ENCODE measurements at regions not wholly inside any gene's neighbourhood (a gene's known extent, or its start where the extent isn't known, plus 50 kb on each side); places are given as distances from the start of the nearest gene placed in this dataset.
A peak's percentile ranks its signal among the peaks of the same experiment; 100 is the strongest.

DNA sequence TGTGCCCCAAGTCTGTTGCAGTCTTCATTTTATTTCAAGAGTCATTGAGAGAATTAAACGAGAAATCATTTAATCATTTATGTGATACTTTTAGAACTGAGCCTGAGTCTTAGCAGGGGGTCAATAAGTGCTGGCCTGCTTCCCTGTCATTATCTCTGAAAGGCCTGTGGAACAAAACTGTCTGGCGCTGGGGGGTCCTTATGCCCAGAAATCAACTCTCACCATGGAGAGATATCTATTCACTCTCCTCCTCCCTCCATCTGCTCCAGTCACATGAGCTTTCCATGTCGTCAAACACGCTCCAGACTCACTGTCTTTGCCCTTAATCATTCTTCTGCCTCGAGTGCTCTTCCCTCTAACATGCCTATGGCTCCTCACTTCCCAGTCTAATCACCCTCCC is 136.8 kb downstream of the ESM1 start:
- DNase-seq, result no peak

GRCh38 chr5:54845567-54845941 is 139.8 kb downstream of the ESM1 start:
- no peak for DNase-seq

DNA sequence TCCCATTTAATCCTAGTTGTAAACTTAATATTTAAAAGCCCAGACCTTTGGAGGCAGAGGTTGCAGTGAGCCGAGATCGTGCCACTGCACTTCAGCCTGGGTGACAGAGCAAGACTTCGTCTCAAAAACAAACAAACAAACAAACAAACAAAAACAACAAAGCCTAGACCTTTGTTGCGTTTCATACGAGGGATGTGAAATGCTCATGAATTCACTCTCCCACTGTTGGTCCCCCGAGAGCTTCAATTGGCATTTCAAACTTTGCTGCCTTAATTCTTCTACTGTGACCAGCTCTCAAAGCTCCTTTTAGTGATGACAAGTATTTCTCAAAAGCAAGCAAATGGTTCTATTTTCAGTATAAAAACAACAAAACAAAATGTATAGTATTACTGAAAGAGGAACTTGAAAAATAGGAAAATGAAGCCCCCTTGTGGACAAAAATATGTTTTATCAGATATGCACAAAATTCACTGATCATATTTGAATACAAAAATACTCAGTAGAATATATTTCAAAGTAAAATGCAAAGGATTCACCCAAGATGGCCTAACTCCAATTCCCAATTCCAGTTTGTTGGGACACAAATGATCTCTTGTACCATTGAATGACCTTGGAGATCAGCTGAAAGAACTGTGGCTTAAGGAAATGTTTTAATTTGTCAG is 140.4 kb downstream of the ESM1 start:
- DNase-seq, result peak; percentile 66 to 75

DNA sequence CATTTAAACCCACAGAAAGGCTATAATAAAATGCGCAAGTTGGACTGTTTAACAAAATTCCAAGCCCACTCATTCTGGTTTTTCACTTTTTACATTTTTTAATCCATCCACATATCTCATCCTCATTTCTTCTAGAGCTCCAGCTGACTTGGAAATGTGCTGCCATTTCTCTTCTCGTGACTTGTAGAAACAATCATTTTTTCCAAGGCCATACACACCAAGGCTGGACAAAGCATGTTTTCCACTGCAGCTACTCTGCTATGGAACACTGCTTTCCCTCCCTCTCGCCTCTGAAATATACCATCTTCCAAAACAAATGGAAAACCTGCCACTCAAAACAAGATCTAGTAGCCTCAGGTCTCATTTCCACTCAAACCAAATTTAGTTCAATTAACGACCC is 141.1 kb downstream of the ESM1 start:
- no peak for DNase-seq

- no peak for DNase-seq
These were observed 143.9 kb downstream of the ESM1 start for GRCh38 chr5:54841481-54841880.

DNA sequence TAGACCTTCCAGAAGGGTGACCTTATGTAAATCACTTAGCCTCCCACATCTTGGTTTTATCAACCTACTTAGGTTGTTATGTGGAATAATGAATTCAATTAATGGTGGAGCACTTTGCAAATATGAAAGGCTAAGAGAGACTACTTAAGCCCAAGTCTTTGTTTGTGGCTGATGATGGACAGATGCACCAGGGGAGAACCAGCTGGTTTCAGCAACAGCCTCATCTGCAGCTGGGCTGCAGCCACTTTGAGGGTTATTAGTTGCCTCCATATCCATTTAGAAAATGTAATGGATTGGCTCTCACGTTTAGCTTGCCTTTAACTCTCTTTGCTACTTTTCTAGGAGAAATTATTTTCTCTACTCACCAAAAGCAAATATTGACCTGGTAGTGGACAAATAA is 146.6 kb downstream of the ESM1 start:
- DNase-seq, result no peak

GRCh38 chr5:54837981-54838380 is 147.4 kb downstream of the ESM1 start:
- no peak for DNase-seq

- no peak for DNase-seq
These were observed 148.3 kb downstream of the ESM1 start for GRCh38 chr5:54837093-54837492.

- DNase-seq, result no peak
These were observed 149.7 kb downstream of the ESM1 start for GRCh38 chr5:54835647-54836046.

- no peak for DNase-seq
These were observed 151.1 kb downstream of the ESM1 start for GRCh38 chr5:54834121-54834842.

DNA sequence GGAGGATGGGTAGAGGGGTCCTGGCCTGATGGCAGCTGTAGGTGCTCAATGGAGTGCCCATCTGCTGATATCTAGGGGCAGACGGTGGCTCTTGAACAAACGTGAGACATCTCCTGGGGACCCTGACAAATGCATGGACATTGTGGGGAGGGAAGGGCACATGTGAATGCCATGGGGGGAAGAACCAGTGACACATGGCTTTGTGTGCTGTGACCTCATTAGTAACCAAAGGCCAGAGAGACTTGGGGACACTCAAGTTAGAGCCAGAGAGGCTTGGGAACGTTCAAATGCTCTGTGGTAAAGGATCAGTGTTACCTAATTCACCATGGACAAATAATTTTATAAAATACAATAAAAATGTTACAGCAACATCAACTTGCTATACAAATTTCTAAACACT is 151.8 kb downstream of the ESM1 start:
- no peak for DNase-seq

DNA sequence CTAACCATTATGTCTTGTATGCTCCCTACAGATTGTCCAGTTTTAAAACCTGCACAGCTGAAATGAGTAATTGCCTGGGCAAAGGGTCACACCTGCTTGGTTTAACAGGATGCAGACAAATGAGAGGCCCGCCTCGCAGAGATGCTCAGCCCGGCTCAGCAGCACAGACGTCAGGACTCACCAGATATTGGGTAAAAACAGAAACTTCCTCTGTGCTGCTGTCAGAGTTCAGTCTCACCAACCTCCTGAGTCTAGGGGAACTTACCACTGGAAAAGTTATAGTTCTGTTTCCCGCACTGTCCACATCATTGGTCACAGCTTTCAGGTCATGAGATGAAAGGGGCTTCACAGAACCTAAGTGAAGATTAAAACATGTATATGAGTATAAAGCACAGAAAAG is 152.5 kb downstream of the ESM1 start:
- no peak for DNase-seq

DNA sequence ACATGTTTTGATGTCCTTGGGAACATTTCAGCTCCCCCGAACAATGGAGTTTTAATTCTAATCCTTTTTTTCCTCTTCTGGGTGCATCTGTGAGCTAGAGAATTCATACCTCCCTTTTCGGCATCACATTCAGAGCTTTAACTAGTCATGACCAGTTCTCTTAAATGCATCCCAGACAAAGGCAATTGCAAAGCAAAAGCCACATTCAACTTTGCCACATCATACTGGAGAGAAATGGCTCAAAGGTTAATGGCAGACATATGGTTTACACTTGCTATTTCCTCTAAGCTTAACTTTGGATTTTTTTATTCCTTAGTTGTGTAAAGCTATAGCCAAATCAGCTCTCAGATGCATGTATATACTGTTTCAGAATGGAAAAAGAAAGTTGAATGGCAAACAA is 153.3 kb downstream of the ESM1 start:
- DNase-seq, result no peak

GRCh38 chr5:54831233-54831632 is 154.2 kb downstream of the ESM1 start:
- no peak for DNase-seq

DNA sequence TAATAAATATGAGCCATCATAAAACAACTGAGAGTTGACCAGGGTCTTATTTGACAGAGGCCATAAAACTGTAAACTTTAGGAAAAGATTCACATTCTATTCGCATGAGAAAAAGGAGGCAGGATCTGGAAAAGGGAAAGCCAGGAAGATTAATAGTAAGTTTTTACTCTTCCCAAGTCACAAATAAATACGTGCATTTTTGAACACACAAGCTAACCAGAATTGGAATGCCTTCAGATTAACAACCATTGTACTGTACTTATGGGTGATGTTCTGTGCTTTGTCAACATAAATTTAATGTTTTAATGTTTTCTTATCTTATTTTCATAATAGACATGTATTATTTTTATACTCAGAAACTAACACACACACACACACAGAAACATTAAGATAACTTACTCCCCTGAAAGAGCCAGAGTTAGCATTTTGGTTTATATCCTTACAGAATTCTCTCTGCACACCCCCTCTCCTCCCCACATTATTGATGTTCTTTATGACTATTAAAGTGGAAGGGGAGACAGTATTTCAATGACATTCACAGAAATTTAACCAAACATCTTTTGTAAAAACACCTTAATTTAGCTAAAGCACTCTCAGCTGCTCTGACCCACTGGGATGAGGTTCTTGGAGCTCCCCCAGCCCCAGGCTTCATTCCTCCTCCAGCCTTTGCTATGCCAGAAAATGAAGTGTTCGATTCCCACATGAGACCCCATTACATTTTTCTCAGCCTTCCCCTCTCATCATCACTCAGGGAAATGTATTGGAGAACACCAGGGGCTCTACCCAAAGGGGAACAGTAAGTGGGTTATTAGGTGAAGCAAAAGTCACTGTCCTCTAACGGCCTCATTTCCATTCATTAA is 155.5 kb downstream of the ESM1 start:
- no peak for DNase-seq

GRCh38 chr5:54829102-54829501 is 156.3 kb downstream of the ESM1 start:
- no peak for DNase-seq

DNA sequence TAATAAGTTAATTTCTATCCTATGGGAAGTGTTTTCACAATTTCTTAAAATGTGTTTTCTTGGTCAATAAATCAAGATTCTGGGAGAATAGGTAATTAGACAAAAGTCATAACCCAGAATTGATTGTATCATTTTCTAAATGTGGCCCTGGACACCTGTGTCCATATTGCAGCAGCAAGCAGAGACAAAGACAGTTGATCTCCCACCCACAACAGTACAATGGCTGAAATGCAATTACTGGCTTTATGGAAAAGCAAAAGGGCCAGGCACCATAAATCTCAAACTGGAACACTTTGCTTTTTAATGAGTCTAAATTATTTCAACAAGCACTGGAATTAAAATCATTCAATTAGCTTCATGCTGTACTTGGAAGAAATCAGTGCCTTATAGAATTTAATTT is 157.2 kb downstream of the ESM1 start:
- DNase-seq, result no peak

- DNase-seq, result no peak
These were observed 160.4 kb downstream of the ESM1 start for GRCh38 chr5:54825005-54825404.

DNA sequence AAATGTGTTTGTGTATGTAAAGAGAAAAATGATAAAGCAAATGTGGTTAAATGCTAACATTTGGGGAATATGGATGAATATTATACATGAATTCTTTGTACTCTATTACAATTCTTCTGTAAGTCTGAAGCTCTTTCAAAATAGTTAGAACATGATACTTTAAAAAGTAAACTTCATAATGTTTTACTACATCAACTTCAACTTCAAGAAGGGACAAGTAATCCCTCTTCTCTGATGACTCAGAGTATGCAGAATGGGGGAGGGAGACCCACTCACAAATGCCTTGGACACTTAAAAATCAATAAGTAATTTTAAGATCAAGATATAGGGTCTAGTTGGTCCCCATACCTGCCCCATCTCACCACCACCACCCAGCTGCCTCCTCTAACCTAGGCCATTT is 162.4 kb downstream of the ESM1 start:
- no peak for DNase-seq

DNA sequence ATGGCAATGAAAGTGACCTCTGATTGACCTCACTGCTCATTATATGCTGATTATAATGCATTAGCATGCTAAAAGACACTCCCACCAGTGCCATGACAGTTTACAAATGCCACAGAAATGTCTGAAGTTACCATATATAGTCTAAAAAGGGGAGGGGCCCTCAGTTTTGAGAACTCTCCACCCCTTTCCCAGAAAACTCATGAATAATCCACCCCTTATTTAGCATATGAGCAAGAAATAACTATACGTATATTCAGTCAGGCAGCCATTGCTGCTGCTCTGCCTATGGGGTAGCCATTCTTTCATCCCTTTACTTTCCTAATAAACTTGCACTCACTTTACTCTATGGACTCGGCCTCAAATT is 163.1 kb downstream of the ESM1 start:
- no peak for DNase-seq

GRCh38 chr5:54821445-54822323 is 163.7 kb downstream of the ESM1 start:
- no peak for DNase-seq

GRCh38 chr5:54820346-54821134 is 164.9 kb downstream of the ESM1 start:
- DNase-seq, result no peak

Measured in Kasumi-1 (cell line).